ENCODE measurements at regions not wholly inside any gene's neighbourhood (a gene's known extent, or its start where the extent isn't known, plus 50 kb on each side); places are given as distances from the start of the nearest gene placed in this dataset.

DNA sequence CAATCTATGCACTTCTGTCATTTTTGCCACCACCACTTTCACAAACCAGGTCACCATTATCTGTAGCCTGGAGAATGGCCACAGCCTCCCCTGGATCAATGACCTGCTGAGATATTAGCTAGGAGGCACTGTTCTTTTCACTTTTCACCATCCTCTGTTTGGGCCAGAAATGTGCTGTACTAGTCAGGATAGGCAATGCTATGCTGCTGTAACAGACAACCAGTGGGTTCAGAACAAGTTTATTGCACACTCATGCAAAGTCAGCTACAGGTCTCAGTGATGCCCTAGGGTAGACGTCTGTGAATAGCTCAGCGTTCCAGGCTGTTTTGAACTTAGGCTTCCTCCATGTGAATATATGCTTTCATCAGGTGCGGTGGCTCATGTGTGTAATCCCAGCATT lies 231.5 kb downstream of the SUDS3 start:
- TF ChIP-seq, protein P1, sequence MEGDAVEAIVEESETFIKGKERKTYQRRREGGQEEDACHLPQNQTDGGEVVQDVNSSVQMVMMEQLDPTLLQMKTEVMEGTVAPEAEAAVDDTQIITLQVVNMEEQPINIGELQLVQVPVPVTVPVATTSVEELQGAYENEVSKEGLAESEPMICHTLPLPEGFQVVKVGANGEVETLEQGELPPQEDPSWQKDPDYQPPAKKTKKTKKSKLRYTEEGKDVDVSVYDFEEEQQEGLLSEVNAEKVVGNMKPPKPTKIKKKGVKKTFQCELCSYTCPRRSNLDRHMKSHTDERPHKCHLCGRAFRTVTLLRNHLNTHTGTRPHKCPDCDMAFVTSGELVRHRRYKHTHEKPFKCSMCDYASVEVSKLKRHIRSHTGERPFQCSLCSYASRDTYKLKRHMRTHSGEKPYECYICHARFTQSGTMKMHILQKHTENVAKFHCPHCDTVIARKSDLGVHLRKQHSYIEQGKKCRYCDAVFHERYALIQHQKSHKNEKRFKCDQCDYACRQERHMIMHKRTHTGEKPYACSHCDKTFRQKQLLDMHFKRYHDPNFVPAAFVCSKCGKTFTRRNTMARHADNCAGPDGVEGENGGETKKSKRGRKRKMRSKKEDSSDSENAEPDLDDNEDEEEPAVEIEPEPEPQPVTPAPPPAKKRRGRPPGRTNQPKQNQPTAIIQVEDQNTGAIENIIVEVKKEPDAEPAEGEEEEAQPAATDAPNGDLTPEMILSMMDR (IDR thresholded peaks at IDR 0.05; ENCODE audit: borderline replicate concordance, extremely low read depth, low read length, poor library complexity, severe bottlenecking) = no peak
- no peak for TF ChIP-seq EZH2 (IDR thresholded peaks at IDR 0.05; ENCODE audit: borderline replicate concordance, low read depth, low read length, severe bottlenecking)
